Astrocyte of the cerebellum (primary cell): ENCODE measurements at regions not wholly inside any gene's neighbourhood (a gene's known extent, or its start where the extent isn't known, plus 50 kb on each side); places are given as distances from the start of the nearest gene placed in this dataset.

Experiments
- DNase-seq: peaks from one replicate; pipeline ENCODE4 v3.0.0-alpha.2; 2011; ENCODE audit warnings: low read depth
- H3K4me3 ChIP-seq: 2 replicates; pipeline ENCODE4 v1.5.1; 2011; ENCODE audit warnings: mild to moderate bottlenecking, low read depth, low read length, moderate library complexity
- CTCF ChIP-seq: IDR thresholded peaks from 2 replicates; pipeline ENCODE4 v1.5.1; 2012; ENCODE audit warnings: low read length, low read depth, moderate library complexity, mild to moderate bottlenecking; ENCODE audit errors: missing control alignments
- in situ Hi-C: cut with HindIII; loops from 2 replicates; pipeline ENCODE4 v1.10.0; 2017; ENCODE audit warnings: low sequenced_read_pairs

- H3K4me3 ChIP-seq = no peak overlapping the region
- no peak for TF ChIP-seq CTCF
- in situ Hi-C loops = no loop called here
- no peak for DNase-seq
Measured at GRCh38 chr22:27543460-27543859, 258.1 kb downstream of the MN1 start.

- TF ChIP-seq CTCF = no peak
- no peak overlapping the region for H3K4me3 ChIP-seq
- in situ Hi-C loops = no loop called here
- DNase-seq = no peak
Measured at GRCh38 chr22:27545085-27545484, 256.5 kb downstream of the MN1 start.

- DNase-seq = no peak
- in situ Hi-C loops = no loop called here
- H3K4me3 ChIP-seq = no peak overlapping the region
- no peak for TF ChIP-seq CTCF
Measured at GRCh38 chr22:27546157-27546935, 255.2 kb downstream of the MN1 start.

GRCh38 chr22:27551402-27551801 lies 250.2 kb downstream of the MN1 start:
- no peak overlapping the region for H3K4me3 ChIP-seq
- in situ Hi-C loops = no loop called here
- TF ChIP-seq CTCF = no peak
- no peak for DNase-seq

- H3K4me3 ChIP-seq = no peak overlapping the region
- DNase-seq = no peak
- TF ChIP-seq CTCF = no peak
- in situ Hi-C loops = no loop called here
Measured at GRCh38 chr22:27552176-27552575, 249.4 kb downstream of the MN1 start.

- in situ Hi-C loops = no loop called here
- no peak for DNase-seq
- no peak for TF ChIP-seq CTCF
- no peak overlapping the region for H3K4me3 ChIP-seq
Measured at GRCh38 chr22:27552863-27553262, 248.7 kb downstream of the MN1 start.
